HG03521 (cell line): ENCODE measurements at regions not wholly inside any gene's neighbourhood (a gene's known extent, or its start where the extent isn't known, plus 50 kb on each side); places are given as distances from the start of the nearest gene placed in this dataset.

ENCODE experiments used
- ATAC-seq: cut with Tn5 transposase; IDR thresholded peaks from one replicate; pipeline ENCODE4 v1.9.1; 2021; ENCODE audit warnings: mild to moderate bottlenecking, moderate library complexity; ENCODE audit not compliant: unreplicated experiment

GRCh38 chr18:28409811-28410210, 232.9 kb upstream of the CDH2 start:
- no peak for ATAC-seq

- no peak for ATAC-seq
These were observed 231.6 kb upstream of the CDH2 start for GRCh38 chr18:28408528-28408927.

GRCh38 chr18:28407681-28408080, 230.8 kb upstream of the CDH2 start:
- no peak for ATAC-seq

DNA sequence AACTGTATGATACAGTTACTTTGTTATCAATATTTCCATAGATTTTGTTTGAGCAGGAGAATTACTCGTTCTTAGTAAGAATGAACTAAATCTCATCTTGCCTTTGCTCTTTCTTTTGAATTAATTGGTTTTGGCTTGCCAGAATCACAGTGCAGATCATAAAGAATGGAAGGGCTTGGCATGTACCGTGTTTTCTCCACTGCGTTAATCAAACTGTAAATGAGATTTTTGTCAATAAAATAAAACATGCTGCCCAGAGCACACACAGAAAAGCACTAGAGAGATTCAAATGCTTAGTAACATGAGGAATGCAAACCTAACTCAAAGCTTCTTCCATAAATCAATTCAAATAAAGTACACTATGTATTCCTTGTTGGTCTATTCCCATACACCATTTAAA, 229.6 kb upstream of the CDH2 start:
- ATAC-seq, result no peak

DNA sequence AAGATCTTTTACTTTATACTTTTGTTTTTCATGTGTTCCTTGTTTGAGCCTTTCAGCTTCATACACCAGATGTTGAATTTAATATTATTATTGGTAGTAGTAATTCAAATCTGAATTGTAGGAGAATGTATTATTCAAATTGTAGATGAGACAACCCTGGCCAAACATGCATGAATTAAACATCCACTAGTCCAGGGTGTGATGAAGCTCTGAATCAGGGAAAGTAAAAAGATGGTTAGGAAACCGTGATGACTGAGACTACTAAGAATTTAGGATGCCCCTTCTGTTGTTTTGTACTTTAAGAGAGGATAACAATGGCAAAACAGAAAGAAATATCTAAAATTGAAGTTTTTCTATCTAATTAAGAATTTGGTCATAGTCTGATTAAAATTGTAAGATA, 227.8 kb upstream of the CDH2 start:
- ATAC-seq, result no peak

DNA sequence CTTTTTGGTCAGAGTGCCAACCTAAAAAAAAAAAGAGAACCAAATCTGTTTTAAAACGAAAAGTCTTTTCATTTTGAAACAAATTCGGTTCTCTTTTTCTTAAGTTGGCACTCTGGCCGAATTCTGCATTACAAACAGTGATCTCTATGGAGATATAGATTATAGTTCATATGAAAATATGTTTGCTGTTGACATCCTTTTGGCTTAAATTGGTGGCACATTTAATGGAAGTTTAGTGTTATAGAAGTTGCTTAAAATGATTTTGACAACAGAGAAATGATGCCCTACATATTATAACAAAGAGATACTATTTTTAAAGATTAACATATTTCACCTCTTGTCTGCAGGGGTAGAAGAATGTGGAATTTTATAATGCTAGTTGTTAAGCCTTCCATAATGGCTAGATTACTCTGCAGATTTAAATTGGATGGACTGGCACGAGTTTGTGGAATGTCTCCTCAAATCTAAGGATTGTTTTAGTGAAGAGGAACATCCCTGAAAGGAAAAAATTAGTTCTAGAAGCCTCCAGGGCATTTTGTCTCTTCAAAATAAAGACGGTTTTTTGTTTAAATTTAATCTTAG, 222.9 kb upstream of the CDH2 start:
- no peak for ATAC-seq

- no peak for ATAC-seq
These were observed 221.5 kb upstream of the CDH2 start for GRCh38 chr18:28398471-28398870.

DNA sequence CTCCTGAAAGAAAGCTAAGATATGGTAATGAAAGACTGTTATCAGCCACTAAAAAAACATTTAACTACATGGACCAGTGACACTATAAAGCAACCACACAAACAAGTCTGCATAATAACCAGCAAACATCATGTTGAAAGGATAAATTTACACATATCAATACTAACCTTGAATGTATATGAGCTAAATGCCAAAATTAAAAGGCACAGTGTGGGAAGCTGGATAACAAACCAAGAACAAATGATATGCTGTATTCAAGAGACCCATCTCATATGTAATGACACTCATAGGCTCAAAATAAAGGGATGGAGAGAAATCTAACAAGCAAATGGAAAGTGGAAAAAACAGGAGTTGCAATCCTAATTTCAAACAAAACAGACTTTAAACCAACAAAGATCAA, 213.1 kb upstream of the CDH2 start:
- ATAC-seq, result no peak

- ATAC-seq, result no peak
These were observed 205.4 kb upstream of the CDH2 start for GRCh38 chr18:28382215-28382879.

GRCh38 chr18:28372186-28372585, 195.3 kb upstream of the CDH2 start:
- no peak for ATAC-seq

GRCh38 chr18:28366676-28367075, 189.7 kb upstream of the CDH2 start:
- no peak for ATAC-seq

- no peak for ATAC-seq
These were observed 188.5 kb upstream of the CDH2 start for GRCh38 chr18:28365411-28365831.

GRCh38 chr18:28363124-28363523, 186.2 kb upstream of the CDH2 start:
- no peak for ATAC-seq

GRCh38 chr18:28359176-28359575, 182.2 kb upstream of the CDH2 start:
- no peak for ATAC-seq

DNA sequence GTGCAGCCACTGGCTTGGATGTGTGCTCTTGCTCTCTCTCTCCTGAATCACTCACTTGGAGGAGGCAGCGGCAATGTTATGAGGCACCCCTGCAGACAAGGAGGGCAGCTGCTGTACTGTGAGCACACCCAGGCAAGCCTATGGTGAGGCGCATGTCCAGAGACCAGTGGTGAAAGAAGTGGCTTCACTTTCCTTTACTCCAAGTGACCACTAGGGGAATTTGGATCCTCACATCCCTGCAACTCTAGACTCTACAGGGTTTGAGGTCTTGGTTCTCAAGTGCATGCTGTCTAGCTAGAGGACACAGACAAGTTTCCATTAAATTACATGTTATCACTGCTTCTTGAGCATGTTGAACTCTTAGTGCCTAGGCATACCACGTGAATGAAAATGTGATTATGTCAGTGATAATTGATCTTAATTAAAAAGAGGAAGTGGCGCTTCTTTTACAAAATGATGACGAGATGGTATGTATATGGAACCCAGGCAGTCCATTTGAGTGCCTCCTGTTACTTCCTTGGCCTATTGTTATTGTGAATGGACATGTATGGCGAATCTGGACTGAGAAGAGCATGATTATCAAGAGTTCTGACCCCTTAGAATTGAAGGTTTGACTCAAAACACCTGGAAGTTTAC, 181.0 kb upstream of the CDH2 start:
- ATAC-seq, result no peak

DNA sequence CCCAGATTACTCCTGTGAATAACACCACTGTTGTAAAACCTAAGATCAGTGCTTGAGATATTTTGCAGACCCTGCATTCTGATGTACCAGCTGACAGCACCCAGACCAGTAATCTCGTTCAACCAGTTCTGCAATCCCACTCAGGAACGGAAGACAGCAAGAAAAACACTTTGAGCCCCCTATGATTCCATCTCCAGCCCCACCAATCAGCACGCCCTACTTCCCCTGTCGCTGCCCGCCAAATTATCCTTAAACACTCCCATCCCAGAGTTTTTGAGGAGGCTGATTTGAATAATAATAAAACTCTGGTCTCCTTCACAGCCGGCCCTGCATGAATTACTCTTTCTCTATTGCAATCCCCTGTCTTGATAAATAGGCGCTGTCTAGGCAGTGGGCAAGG, 173.9 kb upstream of the CDH2 start:
- ATAC-seq, result no peak

GRCh38 chr18:28342231-28342630, 165.3 kb upstream of the CDH2 start:
- no peak for ATAC-seq

DNA sequence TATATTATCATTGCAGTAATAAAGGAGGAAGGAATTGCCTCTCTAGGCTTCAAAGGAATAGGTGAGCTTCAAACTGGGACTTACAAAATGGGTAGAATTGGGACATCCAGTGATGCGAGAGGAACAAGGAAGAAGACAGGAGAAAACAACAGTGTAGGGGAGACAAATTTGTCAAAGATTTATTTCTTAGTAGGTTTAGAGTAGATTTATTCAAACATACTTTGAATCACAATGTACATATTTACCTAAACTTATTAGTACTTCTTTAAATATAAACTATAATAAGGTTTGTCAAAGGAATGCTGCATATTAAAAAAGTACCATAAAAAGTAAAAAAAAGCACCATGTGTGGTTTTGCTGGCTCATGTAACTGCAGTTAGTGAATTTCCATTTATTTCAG, 161.4 kb upstream of the CDH2 start:
- ATAC-seq, result no peak

- no peak for ATAC-seq
These were observed 157.6 kb upstream of the CDH2 start for GRCh38 chr18:28334516-28334915.

DNA sequence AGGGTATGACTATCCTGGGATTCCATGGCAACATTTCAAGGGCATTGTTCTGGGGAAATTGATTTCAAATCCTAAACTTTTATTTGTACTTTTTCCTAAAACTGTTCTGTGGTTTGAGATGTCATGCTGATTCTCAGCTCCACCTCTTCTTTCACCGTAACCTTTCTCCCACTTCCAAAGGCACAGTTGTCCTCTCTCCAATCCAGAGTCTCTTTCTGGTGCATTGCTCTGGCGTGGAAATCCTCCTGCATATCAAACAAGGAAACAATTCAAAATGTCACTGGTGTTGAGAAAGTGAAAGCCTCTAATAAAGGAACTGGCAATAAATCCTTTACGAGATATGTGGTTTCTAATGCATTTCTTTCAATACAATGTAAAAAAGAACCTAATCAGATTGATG, 155.1 kb upstream of the CDH2 start:
- ATAC-seq, result no peak

DNA sequence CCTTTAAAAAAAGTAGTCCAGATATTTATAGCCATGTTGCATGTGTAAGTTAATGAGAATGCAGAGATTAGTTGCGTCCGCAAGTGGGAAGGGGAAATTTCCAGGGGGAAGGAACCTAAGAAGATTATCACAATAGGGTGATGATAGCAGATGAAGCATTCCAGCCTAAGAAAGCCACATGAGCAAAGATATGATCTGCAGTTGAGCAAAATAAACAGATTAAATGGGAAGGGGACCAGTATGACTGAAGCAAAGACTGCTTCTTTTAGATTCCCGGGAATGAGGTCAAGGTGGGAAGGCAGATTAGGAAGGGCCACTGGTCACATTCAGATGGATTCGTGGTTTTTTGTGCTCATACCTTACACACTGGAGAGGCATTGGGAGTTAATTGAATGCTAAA, 154.6 kb upstream of the CDH2 start:
- no peak for ATAC-seq

DNA sequence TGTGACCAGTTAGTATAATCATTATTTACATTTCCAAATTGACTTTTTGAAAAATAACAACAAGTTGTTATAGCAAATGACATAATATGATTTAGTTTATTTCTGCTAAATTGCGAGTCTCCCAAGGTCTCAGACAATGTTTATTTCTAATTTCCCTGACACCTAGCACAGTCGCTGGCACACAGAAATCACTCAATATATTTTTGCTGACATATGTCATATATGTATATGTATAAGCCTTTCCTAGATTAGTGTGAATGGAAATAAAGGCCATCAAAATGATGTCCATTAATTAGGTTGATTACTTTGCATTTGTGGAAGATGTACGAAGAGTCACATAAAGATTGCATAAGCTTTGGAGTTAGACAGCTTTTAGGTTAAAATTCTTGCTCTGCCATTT, 136.7 kb upstream of the CDH2 start:
- no peak for ATAC-seq

GRCh38 chr18:28288784-28289183, 111.9 kb upstream of the CDH2 start:
- ATAC-seq, result no peak
